ENCODE measurements at regions not wholly inside any gene's neighbourhood (a gene's known extent, or its start where the extent isn't known, plus 50 kb on each side); places are given as distances from the start of the nearest gene placed in this dataset.

DNA sequence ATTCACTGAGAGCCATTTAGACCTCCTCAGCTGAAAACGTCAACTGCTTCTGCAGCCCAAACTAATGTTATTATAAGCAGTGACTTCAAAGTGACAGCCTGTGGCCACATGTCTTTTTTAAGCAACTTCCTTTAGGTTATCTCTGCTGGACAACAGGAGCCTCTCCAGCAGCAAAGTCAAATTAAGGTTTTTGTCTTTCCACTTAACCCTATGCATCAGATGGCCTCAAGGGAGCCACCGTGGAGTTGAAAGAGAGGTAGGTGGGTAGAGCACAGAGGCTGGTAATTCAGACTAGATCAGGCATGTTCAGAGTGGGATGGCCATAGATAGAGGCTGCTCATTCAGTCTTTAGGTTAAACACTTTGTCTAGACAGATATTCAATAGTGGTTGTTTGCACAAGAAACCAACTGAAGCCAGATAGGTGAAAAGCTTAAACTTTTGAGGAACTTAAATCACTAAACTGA lies 300.6 kb upstream of the ECI2 start:
- TF ChIP-seq, protein P1, sequence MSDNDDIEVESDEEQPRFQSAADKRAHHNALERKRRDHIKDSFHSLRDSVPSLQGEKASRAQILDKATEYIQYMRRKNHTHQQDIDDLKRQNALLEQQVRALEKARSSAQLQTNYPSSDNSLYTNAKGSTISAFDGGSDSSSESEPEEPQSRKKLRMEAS (IDR thresholded peaks at IDR 0.05; ENCODE audit: low read depth, low read length), result no peak
- TF ChIP-seq POLR2A (IDR thresholded peaks at IDR 0.05; ENCODE audit: extremely low read depth, insufficient read length) (no peak), MYC (IDR thresholded peaks at IDR 0.05; ENCODE audit: low read depth, low read length) (no peak)
- TF ChIP-seq, protein P2, sequence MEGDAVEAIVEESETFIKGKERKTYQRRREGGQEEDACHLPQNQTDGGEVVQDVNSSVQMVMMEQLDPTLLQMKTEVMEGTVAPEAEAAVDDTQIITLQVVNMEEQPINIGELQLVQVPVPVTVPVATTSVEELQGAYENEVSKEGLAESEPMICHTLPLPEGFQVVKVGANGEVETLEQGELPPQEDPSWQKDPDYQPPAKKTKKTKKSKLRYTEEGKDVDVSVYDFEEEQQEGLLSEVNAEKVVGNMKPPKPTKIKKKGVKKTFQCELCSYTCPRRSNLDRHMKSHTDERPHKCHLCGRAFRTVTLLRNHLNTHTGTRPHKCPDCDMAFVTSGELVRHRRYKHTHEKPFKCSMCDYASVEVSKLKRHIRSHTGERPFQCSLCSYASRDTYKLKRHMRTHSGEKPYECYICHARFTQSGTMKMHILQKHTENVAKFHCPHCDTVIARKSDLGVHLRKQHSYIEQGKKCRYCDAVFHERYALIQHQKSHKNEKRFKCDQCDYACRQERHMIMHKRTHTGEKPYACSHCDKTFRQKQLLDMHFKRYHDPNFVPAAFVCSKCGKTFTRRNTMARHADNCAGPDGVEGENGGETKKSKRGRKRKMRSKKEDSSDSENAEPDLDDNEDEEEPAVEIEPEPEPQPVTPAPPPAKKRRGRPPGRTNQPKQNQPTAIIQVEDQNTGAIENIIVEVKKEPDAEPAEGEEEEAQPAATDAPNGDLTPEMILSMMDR (IDR thresholded peaks at IDR 0.05; ENCODE audit: low read depth, low read length), result no peak
- no peak overlapping the region for H3K4me3 ChIP-seq (ENCODE audit: low read depth, low read length)
- DNase-seq (ENCODE audit: low read depth), result no peak

DNA sequence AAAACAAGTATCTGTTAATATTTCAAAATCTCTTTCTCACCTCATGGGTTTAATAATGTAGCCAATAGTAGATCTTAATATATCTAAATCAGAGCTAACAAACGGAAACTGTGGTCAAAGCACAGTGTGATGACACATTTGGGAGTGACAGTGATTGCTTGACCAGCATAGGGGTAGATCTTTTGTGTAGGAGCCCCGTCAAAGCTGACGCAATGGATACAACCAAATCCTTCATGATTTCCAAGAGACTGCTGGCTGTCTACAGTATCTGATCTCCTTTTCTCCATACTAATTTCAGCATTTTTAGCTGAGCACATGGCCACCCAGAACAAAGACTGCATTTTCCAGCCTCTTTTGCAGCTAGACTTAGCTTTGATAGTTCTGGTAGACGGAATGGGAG lies 299.3 kb upstream of the ECI2 start:
- no peak overlapping the region for H3K4me3 ChIP-seq (ENCODE audit: low read depth, low read length)
- TF ChIP-seq POLR2A (IDR thresholded peaks at IDR 0.05; ENCODE audit: extremely low read depth, insufficient read length) (no peak), MYC (IDR thresholded peaks at IDR 0.05; ENCODE audit: low read depth, low read length) (no peak)
- TF ChIP-seq, protein P1 (IDR thresholded peaks at IDR 0.05; ENCODE audit: low read depth, low read length), result no peak
- TF ChIP-seq, protein P2 (IDR thresholded peaks at IDR 0.05; ENCODE audit: low read depth, low read length), result no peak
- peak; percentile 29 for DNase-seq (ENCODE audit: low read depth)

DNA sequence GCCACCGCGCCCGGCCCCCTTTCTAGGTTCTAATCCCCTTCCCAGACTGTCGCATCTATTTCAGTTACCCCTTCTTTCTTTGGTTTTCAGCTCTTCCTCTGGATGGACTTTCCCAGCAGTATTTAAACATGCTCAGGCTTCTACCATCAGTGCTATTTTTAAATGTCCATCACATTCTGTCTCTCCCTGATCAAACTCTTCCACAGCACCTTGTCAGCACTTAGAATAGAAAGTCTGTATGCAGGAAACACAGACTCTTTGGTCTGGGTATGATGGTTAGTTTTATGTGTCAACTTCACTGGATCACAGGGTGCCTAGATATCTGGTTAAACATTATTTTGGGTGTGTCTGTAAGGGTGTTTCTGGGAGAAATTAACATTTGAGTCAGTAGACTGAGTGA lies 297.8 kb upstream of the ECI2 start:
- no peak for DNase-seq (ENCODE audit: low read depth)
- TF ChIP-seq MYC (IDR thresholded peaks at IDR 0.05; ENCODE audit: low read depth, low read length), result no peak
- no peak for TF ChIP-seq POLR2A (IDR thresholded peaks at IDR 0.05; ENCODE audit: extremely low read depth, insufficient read length)
- TF ChIP-seq, protein P2 (IDR thresholded peaks at IDR 0.05; ENCODE audit: low read depth, low read length), result no peak
- no peak overlapping the region for H3K4me3 ChIP-seq (ENCODE audit: low read depth, low read length)

DNA sequence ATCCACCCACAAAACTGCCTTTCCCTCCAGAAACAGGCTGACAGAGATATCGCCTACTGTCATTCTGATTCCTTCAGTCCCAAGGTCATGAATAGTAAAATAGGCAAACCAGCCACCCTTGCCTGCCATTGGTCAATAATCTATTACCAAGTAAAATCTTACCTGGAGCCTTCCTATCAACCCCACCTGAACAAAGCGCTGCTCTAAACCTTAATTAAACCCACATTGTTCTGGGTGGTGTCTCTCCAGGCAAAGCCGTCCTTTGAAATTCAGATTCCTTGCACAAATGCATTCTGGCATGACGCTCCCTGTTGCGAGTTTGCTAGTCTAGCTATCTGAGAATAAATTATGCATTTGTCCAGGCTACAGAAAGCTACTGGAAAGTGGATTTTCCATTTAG lies 291.6 kb upstream of the ECI2 start:
- no peak overlapping the region for H3K4me3 ChIP-seq (ENCODE audit: low read depth, low read length)
- DNase-seq (ENCODE audit: low read depth), result no peak
- TF ChIP-seq, protein P2 (IDR thresholded peaks at IDR 0.05; ENCODE audit: low read depth, low read length), result no peak
- no peak for TF ChIP-seq POLR2A (IDR thresholded peaks at IDR 0.05; ENCODE audit: extremely low read depth, insufficient read length)
- TF ChIP-seq, protein P1 (IDR thresholded peaks at IDR 0.05; ENCODE audit: low read depth, low read length), result no peak
- no peak for TF ChIP-seq MYC (IDR thresholded peaks at IDR 0.05; ENCODE audit: low read depth, low read length)

DNA sequence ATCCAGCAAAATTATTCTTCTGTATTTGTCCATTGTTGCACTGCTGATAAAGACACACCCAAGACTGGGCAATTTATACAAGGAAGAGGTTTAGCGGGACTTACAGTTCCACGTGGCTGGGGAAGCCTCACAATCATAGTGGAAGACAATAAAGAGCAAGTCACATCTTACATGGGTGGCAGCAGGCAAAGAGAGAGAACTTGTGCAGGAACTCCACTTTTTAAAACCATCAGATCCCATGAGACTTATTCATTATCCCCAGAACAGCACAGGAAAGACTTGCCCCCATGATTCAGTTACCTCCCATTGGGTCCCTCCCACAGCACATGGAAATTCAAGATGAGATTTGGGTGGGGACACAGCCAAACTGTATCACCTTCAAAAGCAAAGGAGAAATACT lies 286.5 kb upstream of the ECI2 start:
- no peak overlapping the region for H3K4me3 ChIP-seq (ENCODE audit: low read depth, low read length)
- DNase-seq (ENCODE audit: low read depth), result no peak
- TF ChIP-seq MYC (IDR thresholded peaks at IDR 0.05; ENCODE audit: low read depth, low read length) (no peak), POLR2A (IDR thresholded peaks at IDR 0.05; ENCODE audit: extremely low read depth, insufficient read length) (no peak)
- TF ChIP-seq, protein P1 (IDR thresholded peaks at IDR 0.05; ENCODE audit: low read depth, low read length), result no peak
- TF ChIP-seq, protein P2 (IDR thresholded peaks at IDR 0.05; ENCODE audit: low read depth, low read length), result no peak
